ENCODE measurements at regions not wholly inside any gene's neighbourhood (a gene's known extent, or its start where the extent isn't known, plus 50 kb on each side); places are given as distances from the start of the nearest gene placed in this dataset.
A peak's percentile ranks its signal among the peaks of the same experiment; 100 is the strongest.

- no peak for TF ChIP-seq CTCF (IDR thresholded peaks at IDR 0.05; ENCODE audit: low read depth, low read length)
Observed at GRCh38 chr16:66226762-66227161, 139.7 kb upstream of the CDH5 start.

GRCh38 chr16:66225696-66226095, 140.8 kb upstream of the CDH5 start:
- DNase-seq (ENCODE audit: low read depth, low spot score) = no peak
- in situ Hi-C loops (cut with HindIII; ENCODE audit: low sequenced_read_pairs) = no loop called here
- no peak overlapping the region for H3K4me3 ChIP-seq (ENCODE audit: low read depth, low read length)
- no peak for TF ChIP-seq CTCF (IDR thresholded peaks at IDR 0.05; ENCODE audit: low read depth, low read length)

More at GRCh38 chr16:66226762-66227161, 139.7 kb upstream of the CDH5 start:
- no peak overlapping the region for H3K4me3 ChIP-seq (ENCODE audit: low read depth, low read length)
- in situ Hi-C loops (cut with HindIII; ENCODE audit: low sequenced_read_pairs) = no loop called here
- no peak for DNase-seq (ENCODE audit: low read depth, low spot score)

- H3K4me3 ChIP-seq (ENCODE audit: low read depth, low read length) = no peak overlapping the region
- no peak for DNase-seq (ENCODE audit: low read depth, low spot score)
- in situ Hi-C loops (cut with HindIII; ENCODE audit: low sequenced_read_pairs) = no loop called here
- no peak for TF ChIP-seq CTCF (IDR thresholded peaks at IDR 0.05; ENCODE audit: low read depth, low read length)
Observed at GRCh38 chr16:66224626-66225025, 141.9 kb upstream of the CDH5 start.

GRCh38 chr16:66224186-66224585, 142.3 kb upstream of the CDH5 start:
- H3K4me3 ChIP-seq (ENCODE audit: low read depth, low read length) = no peak overlapping the region
- TF ChIP-seq CTCF (IDR thresholded peaks at IDR 0.05; ENCODE audit: low read depth, low read length) = no peak
- in situ Hi-C loops (cut with HindIII; ENCODE audit: low sequenced_read_pairs) = no loop called here
- DNase-seq (ENCODE audit: low read depth, low spot score) = no peak

- in situ Hi-C loops (cut with HindIII; ENCODE audit: low sequenced_read_pairs) = no loop called here
- DNase-seq (ENCODE audit: low read depth, low spot score) = peak; percentile 59
- no peak overlapping the region for H3K4me3 ChIP-seq (ENCODE audit: low read depth, low read length)
- no peak for TF ChIP-seq CTCF (IDR thresholded peaks at IDR 0.05; ENCODE audit: low read depth, low read length)
Observed at GRCh38 chr16:66223176-66223780, 143.2 kb upstream of the CDH5 start.

- no peak for DNase-seq (ENCODE audit: low read depth, low spot score)
- TF ChIP-seq CTCF (IDR thresholded peaks at IDR 0.05; ENCODE audit: low read depth, low read length) = no peak
- H3K4me3 ChIP-seq (ENCODE audit: low read depth, low read length) = no peak overlapping the region
- in situ Hi-C loops (cut with HindIII; ENCODE audit: low sequenced_read_pairs) = no loop called here
Observed at GRCh38 chr16:66222756-66223155, 143.7 kb upstream of the CDH5 start.
